Activated naive CD8-positive, alpha-beta T cell (primary cell): ENCODE measurements at regions not wholly inside any gene's neighbourhood (a gene's known extent, or its start where the extent isn't known, plus 50 kb on each side); places are given as distances from the start of the nearest gene placed in this dataset.

ENCODE experiments used
- H3K27ac Mint-ChIP-seq: one replicate; pipeline ENCODE4 v1.8.0; 2021; ENCODE audit warnings: mixed read lengths
- H3K27me3 Mint-ChIP-seq: one replicate; pipeline ENCODE4 v1.8.0; 2021; ENCODE audit warnings: mixed read lengths
- H3K36me3 Mint-ChIP-seq: one replicate; pipeline ENCODE4 v1.8.0; 2021; ENCODE audit warnings: mixed read lengths
- H3K4me1 Mint-ChIP-seq: one replicate; pipeline ENCODE4 v1.8.0; 2021; ENCODE audit warnings: low read depth, mixed read lengths
- H3K4me3 Mint-ChIP-seq: one replicate; pipeline ENCODE4 v1.8.0; 2021; ENCODE audit warnings: mild to moderate bottlenecking, mixed read lengths
- H3K9me3 Mint-ChIP-seq: one replicate; pipeline ENCODE4 v1.8.0; 2021; ENCODE audit warnings: low read depth, mixed read lengths

DNA sequence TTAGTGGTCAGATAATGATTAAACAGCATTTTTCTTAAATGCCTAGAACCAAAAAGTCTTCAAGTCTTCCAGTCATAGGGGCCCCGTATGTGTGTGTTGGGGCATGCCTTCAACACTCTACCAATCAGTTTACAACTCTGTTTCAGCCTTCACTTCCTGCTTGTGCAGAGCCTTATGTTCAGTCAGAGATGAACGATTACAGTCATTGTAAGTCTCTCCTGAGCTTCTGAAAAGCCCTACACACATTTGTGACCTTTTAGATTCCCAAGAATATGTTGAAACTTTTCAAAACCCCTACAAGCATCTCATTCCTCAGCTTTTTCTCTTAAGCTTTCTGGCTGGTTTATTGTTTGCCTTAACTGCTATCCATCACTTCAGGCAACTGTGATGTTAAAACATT, 591.2 kb downstream of the ZNF674 start:
- no peak overlapping the region for H3K4me3 Mint-ChIP-seq

DNA sequence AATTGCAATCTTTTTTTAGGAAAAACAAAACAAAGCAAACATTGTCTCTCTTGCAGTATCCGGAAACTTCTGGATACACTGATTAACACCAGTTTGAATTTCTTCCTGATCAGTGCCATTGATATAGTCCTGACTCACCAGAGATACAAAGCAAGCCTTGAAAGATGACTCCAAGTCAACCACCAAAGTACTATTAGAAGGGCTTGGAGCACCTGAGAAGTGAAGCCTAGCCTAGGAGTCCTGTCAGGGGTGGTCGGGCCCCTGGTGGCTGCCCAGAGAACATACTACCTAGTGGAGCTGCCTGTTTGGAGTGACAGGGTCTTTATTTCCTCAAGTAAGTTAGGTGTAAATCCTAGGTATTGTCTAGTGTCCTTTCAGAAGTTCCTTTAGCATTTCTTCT, 593.2 kb downstream of the ZNF674 start:
- Mint-ChIP-seq H3K9me3 (no peaks in the 10 kb centered on the region), H3K27me3 (no peaks in the 10 kb centered on the region), H3K4me3 (no peak overlapping the region), H3K27ac (no peak overlapping the region), H3K4me1 (no peaks in the 10 kb centered on the region), H3K36me3 (peaks cover 2% of the 10 kb centered on the region)

More for the DNA sequence above, 591.2 kb downstream of the ZNF674 start:
- Mint-ChIP-seq H3K27ac (no peak overlapping the region), H3K36me3 (no peaks in the 10 kb centered on the region), H3K4me1 (no peaks in the 10 kb centered on the region), H3K9me3 (no peaks in the 10 kb centered on the region), H3K27me3 (no peaks in the 10 kb centered on the region)

DNA sequence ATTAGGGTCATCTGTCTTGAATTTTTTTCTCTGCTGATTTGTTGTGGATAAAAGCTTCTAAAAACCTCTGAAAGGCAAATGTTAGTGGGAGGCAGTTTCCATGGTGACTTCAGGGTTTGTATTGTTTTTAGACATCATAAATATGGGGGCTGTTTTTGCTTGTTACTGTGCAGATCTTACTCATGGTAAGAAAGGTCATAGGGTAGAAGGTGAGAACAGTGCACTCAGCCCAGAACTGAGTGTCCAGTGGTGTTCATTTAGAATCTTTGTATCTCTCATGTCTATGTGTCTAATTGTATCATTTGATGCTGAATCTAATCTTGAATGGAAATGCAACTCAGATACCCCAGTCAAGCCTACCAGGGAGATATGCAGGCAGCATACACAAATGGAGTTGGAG, 609.8 kb downstream of the ZNF674 start:
- H3K36me3 Mint-ChIP-seq: no peaks in the 10 kb centered on the region
- H3K27ac Mint-ChIP-seq: no peak overlapping the region
- no peak overlapping the region for H3K4me3 Mint-ChIP-seq
- no peaks in the 10 kb centered on the region for H3K9me3 Mint-ChIP-seq
- H3K4me1 Mint-ChIP-seq: peaks cover 1% of the 10 kb centered on the region
- no peaks in the 10 kb centered on the region for H3K27me3 Mint-ChIP-seq

DNA sequence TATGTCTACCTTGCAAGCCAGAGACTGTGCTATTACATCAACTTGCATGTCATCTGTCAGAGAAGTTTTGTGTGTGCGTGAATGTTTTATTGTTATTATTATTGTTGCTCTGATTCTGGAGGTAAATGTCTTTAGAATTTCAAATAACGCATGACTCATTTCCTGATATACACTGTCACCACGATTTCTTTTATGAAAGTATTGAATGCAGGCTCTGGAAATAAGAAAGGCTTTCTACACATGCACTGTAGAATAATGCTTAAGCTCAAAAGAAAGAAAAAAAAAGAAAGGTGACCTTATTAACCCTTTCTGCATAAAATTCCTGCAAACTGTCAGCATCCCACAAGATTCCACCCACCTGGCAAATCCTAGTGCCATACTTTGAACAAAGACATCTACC, 632.9 kb downstream of the ZNF674 start:
- Mint-ChIP-seq H3K4me1 (no peaks in the 10 kb centered on the region), H3K36me3 (no peaks in the 10 kb centered on the region), H3K9me3 (no peaks in the 10 kb centered on the region), H3K27ac (no peak overlapping the region), H3K4me3 (no peak overlapping the region), H3K27me3 (no peaks in the 10 kb centered on the region)

DNA sequence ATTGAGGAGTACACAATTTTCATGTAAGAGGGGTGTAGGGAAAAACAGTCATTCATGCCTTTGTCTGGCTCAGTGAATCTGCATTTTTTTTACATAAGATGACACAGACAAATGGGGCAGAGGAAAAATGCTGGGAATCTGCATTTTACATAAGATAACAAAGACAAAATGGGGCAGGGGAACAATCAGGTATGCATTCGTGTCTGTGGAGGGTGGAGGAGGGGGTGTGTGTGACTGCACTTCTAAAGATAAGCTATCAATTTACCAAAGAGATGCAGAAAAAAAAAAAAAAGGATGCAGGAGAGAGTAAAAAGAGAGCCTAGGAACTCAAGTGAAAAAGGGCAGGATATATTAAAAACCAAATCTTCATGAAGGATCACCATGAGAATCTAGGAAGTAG, 637.4 kb downstream of the ZNF674 start:
- Mint-ChIP-seq H3K36me3 (no peaks in the 10 kb centered on the region), H3K27me3 (no peaks in the 10 kb centered on the region), H3K4me1 (peaks cover 2% of the 10 kb centered on the region), H3K4me3 (no peak overlapping the region), H3K9me3 (no peaks in the 10 kb centered on the region), H3K27ac (no peak overlapping the region)

DNA sequence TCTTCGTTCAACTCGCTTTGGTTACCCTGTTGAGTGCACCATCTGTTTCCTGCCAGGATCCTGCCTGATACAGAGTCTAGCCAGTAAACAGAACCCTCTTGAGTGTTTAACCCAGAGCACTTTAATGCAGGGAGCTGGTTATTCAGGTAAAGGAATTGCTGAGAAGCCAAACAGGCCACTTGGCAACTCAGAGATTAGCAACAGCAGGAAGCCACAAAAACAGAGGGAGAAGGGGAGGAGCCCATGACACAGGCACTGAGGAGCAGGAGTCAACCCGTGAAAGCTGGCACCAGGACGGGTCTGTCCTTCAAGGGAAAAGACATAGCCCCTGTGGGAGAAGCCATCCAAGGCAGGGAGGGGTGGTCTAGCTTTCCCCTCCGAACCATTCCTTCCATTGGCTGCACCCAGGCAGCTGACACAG, 641.4 kb downstream of the ZNF674 start:
- H3K4me1 Mint-ChIP-seq: peaks cover 2% of the 10 kb centered on the region
- no peaks in the 10 kb centered on the region for H3K27me3 Mint-ChIP-seq
- H3K4me3 Mint-ChIP-seq: no peak overlapping the region
- H3K9me3 Mint-ChIP-seq: no peaks in the 10 kb centered on the region
- H3K27ac Mint-ChIP-seq: no peak overlapping the region
- H3K36me3 Mint-ChIP-seq: no peaks in the 10 kb centered on the region

DNA sequence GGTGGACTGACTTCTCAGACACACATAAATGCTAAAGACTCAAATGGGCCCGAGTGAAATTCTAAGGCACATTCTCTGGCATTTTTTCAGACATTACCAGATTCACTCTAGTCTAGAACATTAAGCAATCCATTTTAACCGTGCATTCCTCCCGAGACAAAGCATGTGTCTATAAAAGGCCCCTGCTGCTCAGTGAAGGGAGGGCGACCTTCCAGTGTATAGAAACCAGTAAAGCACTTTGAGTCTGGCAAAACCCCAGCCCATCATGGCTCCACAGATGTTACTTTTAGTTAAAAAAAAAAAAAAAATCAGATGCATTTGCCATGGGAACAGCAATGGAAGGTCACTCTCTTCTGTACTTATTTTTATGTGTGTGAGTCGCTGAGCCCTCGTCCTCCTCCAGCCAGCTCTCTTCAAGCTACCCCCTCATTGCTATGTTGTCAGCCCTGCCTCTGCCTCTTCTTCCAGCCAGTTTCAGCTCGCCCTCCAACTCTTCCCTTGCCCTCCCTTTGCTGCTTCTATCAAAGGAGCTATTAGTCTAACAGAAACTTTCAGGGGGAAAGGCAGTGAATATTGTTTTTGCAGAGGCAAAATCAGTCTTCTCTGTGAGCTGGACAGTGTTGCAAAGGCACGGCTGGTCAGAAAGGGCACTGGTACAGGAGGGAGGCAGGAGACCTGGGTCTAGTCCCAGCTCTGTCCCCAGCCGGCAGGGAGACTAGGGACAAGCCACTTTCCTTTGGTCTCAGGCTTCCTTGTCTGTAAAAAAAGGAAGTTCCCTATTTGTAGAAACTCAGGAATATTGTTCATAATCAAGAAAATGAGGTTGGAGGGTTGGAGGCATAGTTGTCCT, 644.2 kb downstream of the ZNF674 start:
- no peak overlapping the region for H3K4me3 Mint-ChIP-seq
- peaks cover 2% of the 10 kb centered on the region for H3K4me1 Mint-ChIP-seq
- H3K27me3 Mint-ChIP-seq: no peaks in the 10 kb centered on the region
- H3K9me3 Mint-ChIP-seq: no peaks in the 10 kb centered on the region
- H3K27ac Mint-ChIP-seq: no peak overlapping the region
- no peaks in the 10 kb centered on the region for H3K36me3 Mint-ChIP-seq

DNA sequence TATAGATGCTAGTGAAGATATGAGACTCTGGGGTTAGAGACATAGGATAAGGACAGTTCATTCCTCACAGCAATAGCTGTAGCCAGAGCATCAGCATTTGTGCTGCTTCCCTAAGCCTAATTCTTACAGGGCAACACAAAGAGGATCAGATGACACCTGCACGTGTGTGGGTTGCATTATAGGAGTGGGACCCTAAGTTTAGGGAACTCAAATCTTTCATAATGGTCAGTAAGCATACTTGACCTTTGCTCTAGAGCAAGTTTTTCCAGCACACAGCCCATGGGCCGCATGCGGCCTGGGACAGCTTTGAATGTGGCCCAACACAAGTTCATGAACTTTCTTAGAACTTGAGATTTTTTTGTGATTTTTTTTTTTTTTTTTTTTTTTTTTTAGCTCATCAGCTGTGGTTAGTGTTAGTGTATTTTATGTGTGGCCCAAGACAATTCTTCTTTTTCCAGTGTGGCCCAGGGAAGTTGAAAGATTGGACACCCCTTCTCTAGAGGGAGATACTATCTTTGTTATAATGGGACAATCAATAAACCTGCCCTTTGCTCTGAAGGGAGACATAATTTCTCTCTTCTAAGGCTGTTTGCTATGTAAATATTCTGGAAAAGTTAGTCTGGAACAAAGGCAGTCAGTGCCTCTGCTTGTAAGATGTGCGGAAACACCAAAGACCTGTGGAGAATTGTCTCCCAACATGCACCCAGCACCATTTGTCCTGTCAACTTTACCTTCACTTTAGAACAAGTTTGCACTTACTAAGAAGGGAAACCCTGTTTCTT, 650.2 kb downstream of the ZNF674 start:
- no peaks in the 10 kb centered on the region for H3K4me1 Mint-ChIP-seq
- no peaks in the 10 kb centered on the region for H3K27me3 Mint-ChIP-seq
- no peak overlapping the region for H3K27ac Mint-ChIP-seq
- no peaks in the 10 kb centered on the region for H3K9me3 Mint-ChIP-seq
- no peaks in the 10 kb centered on the region for H3K36me3 Mint-ChIP-seq
- no peak overlapping the region for H3K4me3 Mint-ChIP-seq

DNA sequence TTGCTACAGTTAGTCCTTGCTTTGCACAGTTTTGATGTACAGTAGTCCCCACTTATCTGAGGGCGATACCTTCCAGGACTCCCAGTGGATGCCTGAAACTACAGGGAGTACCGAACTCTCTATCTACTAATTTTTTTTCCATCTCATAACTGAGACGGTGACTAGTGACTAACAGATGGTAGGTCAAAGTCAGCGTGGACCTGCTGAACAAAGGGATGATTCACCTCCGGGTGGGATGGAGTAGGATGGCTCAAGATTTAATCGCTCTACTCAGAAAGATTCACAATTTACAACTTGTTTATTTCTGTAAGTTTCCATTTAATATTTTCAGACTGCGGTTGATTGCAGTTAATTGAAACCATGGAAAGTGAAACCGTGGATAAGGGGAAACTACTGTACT, 655.8 kb downstream of the ZNF674 start:
- no peaks in the 10 kb centered on the region for H3K4me1 Mint-ChIP-seq
- no peaks in the 10 kb centered on the region for H3K9me3 Mint-ChIP-seq
- H3K4me3 Mint-ChIP-seq: no peak overlapping the region
- H3K27me3 Mint-ChIP-seq: no peaks in the 10 kb centered on the region
- H3K27ac Mint-ChIP-seq: no peak overlapping the region
- no peaks in the 10 kb centered on the region for H3K36me3 Mint-ChIP-seq

DNA sequence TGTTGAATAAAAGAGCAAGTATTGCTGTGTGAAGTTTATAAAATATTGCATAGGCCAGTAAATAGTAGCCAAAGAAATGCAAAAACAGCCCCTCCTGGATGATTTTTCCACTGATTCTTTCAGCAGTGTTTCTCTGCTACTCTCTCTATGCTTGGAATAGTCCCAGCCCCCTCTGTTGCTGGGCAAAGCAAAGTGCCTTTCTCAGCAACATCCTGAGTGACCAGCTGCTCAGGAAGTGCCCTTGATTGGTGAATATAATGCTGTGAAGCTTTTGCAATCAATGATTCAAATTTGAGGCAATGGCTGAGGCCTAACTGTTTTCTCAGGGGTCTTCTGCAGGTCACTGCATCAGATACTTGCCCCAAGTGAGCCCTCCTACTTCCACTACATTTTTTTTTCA, 656.7 kb downstream of the ZNF674 start:
- Mint-ChIP-seq H3K4me3 (no peak overlapping the region), H3K9me3 (no peaks in the 10 kb centered on the region), H3K36me3 (no peaks in the 10 kb centered on the region), H3K27me3 (no peaks in the 10 kb centered on the region), H3K4me1 (no peaks in the 10 kb centered on the region), H3K27ac (no peak overlapping the region)

DNA sequence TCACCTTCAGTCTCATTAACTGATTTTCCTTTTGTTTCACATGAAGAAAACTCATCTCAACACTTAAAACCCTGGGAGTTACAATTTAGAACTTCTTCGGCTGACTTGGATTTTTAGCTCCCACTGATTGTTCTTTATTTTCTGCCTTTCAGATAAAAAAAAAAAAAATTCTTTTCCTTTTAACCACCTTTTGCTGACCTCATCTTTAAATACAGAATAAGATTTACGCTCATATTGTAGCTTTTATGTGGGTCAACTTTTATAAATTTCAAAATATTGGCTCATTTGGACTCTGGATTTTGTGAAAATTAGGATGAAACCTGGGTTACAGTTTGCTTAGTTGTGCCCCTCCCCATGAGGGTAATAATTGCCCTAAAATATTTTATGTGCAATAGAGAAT, 659.3 kb downstream of the ZNF674 start:
- Mint-ChIP-seq H3K4me3 (no peak overlapping the region), H3K36me3 (no peaks in the 10 kb centered on the region), H3K27ac (no peak overlapping the region), H3K27me3 (no peaks in the 10 kb centered on the region), H3K9me3 (no peaks in the 10 kb centered on the region), H3K4me1 (no peaks in the 10 kb centered on the region)

DNA sequence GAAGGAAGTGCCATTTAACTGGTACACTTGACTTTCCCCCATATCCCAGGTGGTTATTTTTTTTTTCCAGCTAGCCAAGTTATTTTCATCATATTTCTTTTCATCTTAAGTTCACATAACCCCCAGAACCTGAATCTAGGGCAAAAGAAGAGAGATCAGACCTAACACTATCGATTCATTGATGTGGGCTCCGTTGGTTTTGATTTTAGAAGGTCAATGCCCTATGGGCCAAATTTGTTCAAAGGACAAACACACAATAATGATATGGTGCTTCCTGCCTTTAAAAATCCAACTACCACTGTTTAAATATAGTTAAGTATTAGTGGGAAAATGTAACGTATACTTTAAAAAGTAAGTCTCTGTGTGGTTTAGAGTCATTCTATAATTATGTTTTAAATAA, 665.7 kb downstream of the ZNF674 start:
- Mint-ChIP-seq H3K4me3 (no peak overlapping the region), H3K4me1 (no peaks in the 10 kb centered on the region), H3K36me3 (no peaks in the 10 kb centered on the region), H3K9me3 (no peaks in the 10 kb centered on the region), H3K27ac (no peak overlapping the region), H3K27me3 (no peaks in the 10 kb centered on the region)

DNA sequence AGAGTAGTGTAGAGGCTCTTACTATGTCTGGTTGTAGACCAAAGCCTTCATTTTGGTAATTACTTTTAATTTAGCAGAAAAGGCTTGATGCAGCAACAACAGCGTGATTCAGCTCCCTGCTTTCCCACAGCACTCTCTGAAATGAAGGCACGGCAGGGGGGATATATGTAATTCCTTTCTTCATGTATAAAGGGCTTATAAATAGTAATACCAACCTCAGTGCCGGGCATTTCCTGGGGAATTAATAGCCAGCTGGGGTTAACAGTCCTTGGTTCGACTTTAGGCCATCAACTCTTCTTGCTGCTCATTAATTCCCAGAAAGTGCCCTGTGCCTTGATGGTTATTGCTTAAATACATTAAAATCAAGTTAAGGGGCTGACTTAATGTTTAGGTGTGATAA, 669.0 kb downstream of the ZNF674 start:
- no peaks in the 10 kb centered on the region for H3K9me3 Mint-ChIP-seq
- H3K4me3 Mint-ChIP-seq: no peak overlapping the region
- H3K4me1 Mint-ChIP-seq: no peaks in the 10 kb centered on the region
- no peaks in the 10 kb centered on the region for H3K27me3 Mint-ChIP-seq
- H3K27ac Mint-ChIP-seq: no peak overlapping the region
- H3K36me3 Mint-ChIP-seq: no peaks in the 10 kb centered on the region

DNA sequence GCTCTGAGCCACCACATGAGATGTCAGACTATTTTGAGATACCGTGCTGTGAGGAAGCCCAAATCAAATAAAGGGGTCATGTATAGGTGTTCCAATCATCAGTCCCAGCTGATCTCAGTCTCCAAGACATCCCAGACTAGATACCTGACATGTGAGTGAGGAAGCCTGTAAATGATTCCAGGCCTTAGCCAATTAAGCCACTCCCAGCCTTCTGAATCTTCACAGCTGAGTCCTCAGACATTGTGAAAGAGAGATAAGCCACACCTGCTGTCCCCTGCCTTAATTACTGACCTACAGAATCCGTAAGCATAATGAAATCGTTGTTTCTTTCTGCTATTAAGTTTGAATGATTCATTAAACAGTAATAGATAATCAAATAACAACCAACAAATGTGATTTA, 671.4 kb downstream of the ZNF674 start:
- no peaks in the 10 kb centered on the region for H3K27me3 Mint-ChIP-seq
- no peaks in the 10 kb centered on the region for H3K4me1 Mint-ChIP-seq
- no peak overlapping the region for H3K4me3 Mint-ChIP-seq
- no peaks in the 10 kb centered on the region for H3K36me3 Mint-ChIP-seq
- H3K9me3 Mint-ChIP-seq: no peaks in the 10 kb centered on the region
- no peak overlapping the region for H3K27ac Mint-ChIP-seq

DNA sequence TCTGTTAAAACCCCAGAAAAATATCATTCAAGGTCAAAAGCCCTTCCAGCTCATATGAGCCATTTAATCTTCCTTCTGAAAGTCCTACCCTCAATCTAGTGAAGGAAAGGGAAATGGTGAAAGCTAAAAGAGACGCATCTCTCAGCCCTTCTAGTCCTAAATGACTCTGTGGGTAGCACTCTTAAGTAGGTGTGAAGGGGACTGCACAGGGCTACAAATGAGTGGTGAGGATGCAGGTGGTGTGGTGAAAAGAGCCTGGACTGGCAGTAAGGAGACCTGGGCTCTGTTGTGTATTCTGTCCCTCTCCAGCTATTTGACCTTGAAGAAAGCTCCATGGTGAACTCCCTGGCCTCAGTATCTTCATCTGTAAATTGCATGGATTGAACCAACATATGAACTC, 671.8 kb upstream of the DIPK2B start:
- Mint-ChIP-seq H3K27ac (no peak overlapping the region), H3K9me3 (no peaks in the 10 kb centered on the region), H3K27me3 (no peaks in the 10 kb centered on the region), H3K4me3 (no peak overlapping the region), H3K36me3 (no peaks in the 10 kb centered on the region), H3K4me1 (no peaks in the 10 kb centered on the region)
